Panc1 (cell line): ENCODE measurements at regions not wholly inside any gene's neighbourhood (a gene's known extent, or its start where the extent isn't known, plus 50 kb on each side); places are given as distances from the start of the nearest gene placed in this dataset.

Experiments
- ATAC-seq: fragments of 200-7000 bp; cut with Tn5 transposase; 2 replicates; pipeline ENCODE4 v1.9.1; 2020; ENCODE audit warnings: mild to moderate bottlenecking, moderate library complexity
- BruUV-seq: library from RNA; stranded (reverse); fragments of 400-500 nt; replicated peaks from 2 replicates; lab custom pipeline; 2021; lab: Mats Ljungman, UMichigan
- CTCF ChIA-PET: fragments of 300-600 bp; sonication (Branson Sonifier 250); formaldehyde crosslinking; loops from one replicate; lab custom pipeline; 2022; ENCODE audit warnings: antibody characterized with exemption; lab: Charles Lee
- POLR2A ChIA-PET: fragments of 300-600 bp; sonication (Branson Sonifier 250); formaldehyde crosslinking; loops from one replicate; lab custom pipeline; 2022; ENCODE audit warnings: antibody characterized with exemption; lab: Charles Lee
- DNase-seq: peaks from one replicate; pipeline ENCODE4 v3.0.0-alpha.2; 2010; ENCODE audit warnings: low read depth, low spot score
- H3K27ac ChIP-seq: 2 replicates; pipeline ENCODE4 v1.5.1; 2011; ENCODE audit warnings: mild to moderate bottlenecking, low read length, inconsistent platforms
- H3K27me3 ChIP-seq: fragments of 200-500 bp; sonication (Bioruptor generic); 2 replicates; pipeline ENCODE4 v1.6.0; 2014; ENCODE audit warnings: low read length, inconsistent platforms; ENCODE audit not compliant: control insufficient read depth, insufficient read depth
- H3K36me3 ChIP-seq: fragments of 200-500 bp; sonication (Bioruptor generic); 2 replicates; pipeline ENCODE4 v1.5.1; 2014; ENCODE audit warnings: inconsistent platforms, mild to moderate bottlenecking, low read length, moderate library complexity; ENCODE audit not compliant: control insufficient read depth, insufficient read depth
- H3K4me1 ChIP-seq: 2 replicates; pipeline ENCODE4 v1.5.1; 2011; ENCODE audit warnings: inconsistent platforms, mild to moderate bottlenecking, low read length, moderate library complexity; ENCODE audit not compliant: control insufficient read depth, insufficient read depth
- H3K4me3 ChIP-seq, 2 experiments: 2 replicates each; pipeline ENCODE4 v1.5.1; 2011 to 2012; ENCODE audit warnings: low read depth in 2 of 2, low read length in 2 of 2, mild to moderate bottlenecking in 2 of 2, inconsistent platforms in 1 of 2, moderate library complexity in 1 of 2
- H3K9me3 ChIP-seq: fragments of 200-500 bp; sonication (Bioruptor generic); 2 replicates; pipeline ENCODE4 v1.5.1; 2014; ENCODE audit warnings: low read depth, mild to moderate bottlenecking, inconsistent platforms, low read length, moderate library complexity; ENCODE audit not compliant: control insufficient read depth, insufficient read depth
- CTCF ChIP-seq: fragments of 450-650 bp; IDR thresholded peaks from 2 replicates; pipeline ENCODE4 v1.5.1; 2017; ENCODE audit warnings: mild to moderate bottlenecking
- POLR2AphosphoS5 ChIP-seq: IDR thresholded peaks from 2 replicates; pipeline ENCODE4 v1.6.1; 2012; ENCODE audit warnings: mild to moderate bottlenecking, low read depth, low read length, moderate library complexity
- REST ChIP-seq, 2 experiments: IDR thresholded peaks; 2 replicates each; pipeline ENCODE4 v1.6.1; 2011 to 2012; ENCODE audit warnings: low read depth in 2 of 2, control low read depth in 1 of 2, low read length in 1 of 2, mild to moderate bottlenecking in 1 of 2, moderate library complexity in 1 of 2; ENCODE audit not compliant: insufficient read depth in 1 of 2
- SIN3A ChIP-seq: IDR thresholded peaks from 2 replicates; pipeline ENCODE4 v1.6.1; 2012; ENCODE audit warnings: low read depth, mild to moderate bottlenecking, low read length, moderate library complexity, borderline replicate concordance; ENCODE audit not compliant: insufficient read depth
- TCF7L2 ChIP-seq: IDR thresholded peaks from 2 replicates; pipeline ENCODE4 v1.6.1; 2011; ENCODE audit warnings: mild to moderate bottlenecking, low read depth, low read length, inconsistent platforms
- in situ Hi-C: cut with HindIII; loops from 2 replicates; pipeline ENCODE4 v1.10.0; 2016; ENCODE audit warnings: low sequenced_read_pairs, low pct_unique_long_range_greater_than_20kb
- intact Hi-C: fragments of 100-400 bp; cut with micrococcal nuclease; formaldehyde crosslinking; loops from one replicate; pipeline ENCODE4 v1.10.0; 2022; ENCODE audit not compliant: unreplicated experiment

GRCh38 chrX:139211568-139212182 is 318.9 kb upstream of the F9 start:
- TF ChIP-seq SIN3A (no peak), TCF7L2 (no peak), POLR2AphosphoS5 (no peak), REST (IDR thresholded peaks at IDR 0.05; ENCODE audit: insufficient read depth in 1 of 2, low read depth in 2 of 2, low read length in 1 of 2) (no peak), CTCF (no peak)
- CTCF ChIA-PET = no interaction called here
- Histone ChIP-seq H3K4me3 (no peak overlapping the region), H3K27ac (no peak overlapping the region), H3K4me1 (no peaks in the 10 kb centered on the region), H3K27me3 (peaks cover 7% of the 10 kb centered on the region), H3K9me3 (no peaks in the 10 kb centered on the region), H3K36me3 (no peaks in the 10 kb centered on the region)
- ATAC-seq (no peak), DNase-seq (no peak)
- intact Hi-C loops (no loop called here), in situ Hi-C loops (no loop called here)
- POLR2A ChIA-PET = no interaction called here
- no TSS peak for BruUV-seq

DNA sequence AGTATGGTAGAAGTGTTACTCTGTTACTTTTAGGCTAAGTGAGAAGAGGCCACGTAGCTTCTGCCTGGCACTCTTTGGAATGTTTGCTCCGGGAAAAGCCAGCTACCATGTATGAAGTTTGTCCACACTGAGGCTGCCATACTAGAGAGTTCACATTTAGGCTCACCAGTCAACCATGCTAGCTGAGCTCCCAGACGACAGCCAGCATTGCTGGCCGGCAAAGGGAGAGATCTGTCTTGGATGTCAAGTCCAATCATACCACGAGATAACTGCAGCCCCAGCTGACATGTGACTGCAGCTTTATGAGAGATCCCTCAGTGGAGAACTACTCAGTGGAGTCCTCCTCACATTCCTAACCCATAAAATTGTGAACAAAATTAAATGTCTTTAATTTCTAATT is 321.2 kb upstream of the F9 start:
- ChIA-PET CTCF (no interaction called here), POLR2A (no interaction called here)
- H3K27me3 ChIP-seq = peaks cover 12% of the 10 kb centered on the region
- no peaks in the 10 kb centered on the region; the same call in 1 of the 2 replicates for H3K4me1 ChIP-seq
- no peak for ATAC-seq
- H3K9me3 ChIP-seq = no peaks in the 10 kb centered on the region
- TF ChIP-seq SIN3A (no peak), TCF7L2 (no peak), REST (IDR thresholded peaks at IDR 0.05; ENCODE audit: insufficient read depth in 1 of 2, low read depth in 2 of 2, low read length in 1 of 2) (no peak), POLR2AphosphoS5 (no peak), CTCF (no peak)
- no peak overlapping the region for H3K4me3 ChIP-seq
- intact Hi-C loops = loop anchor here (10.0 kb wide), 1 partner anchor 345 kb away; no protein-coding TSS in a partner anchor
- no peak overlapping the region for H3K27ac ChIP-seq
- DNase-seq = no peak
- BruUV-seq = no TSS peak
- no peaks in the 10 kb centered on the region for H3K36me3 ChIP-seq
- in situ Hi-C loops = no loop called here
